GM18858 (cell line): ENCODE measurements at regions not wholly inside any gene's neighbourhood (a gene's known extent, or its start where the extent isn't known, plus 50 kb on each side); places are given as distances from the start of the nearest gene placed in this dataset.

Experiments used
- ATAC-seq: cut with Tn5 transposase; IDR thresholded peaks from one replicate; pipeline ENCODE4 v1.9.1; 2021; ENCODE audit not compliant: unreplicated experiment

DNA sequence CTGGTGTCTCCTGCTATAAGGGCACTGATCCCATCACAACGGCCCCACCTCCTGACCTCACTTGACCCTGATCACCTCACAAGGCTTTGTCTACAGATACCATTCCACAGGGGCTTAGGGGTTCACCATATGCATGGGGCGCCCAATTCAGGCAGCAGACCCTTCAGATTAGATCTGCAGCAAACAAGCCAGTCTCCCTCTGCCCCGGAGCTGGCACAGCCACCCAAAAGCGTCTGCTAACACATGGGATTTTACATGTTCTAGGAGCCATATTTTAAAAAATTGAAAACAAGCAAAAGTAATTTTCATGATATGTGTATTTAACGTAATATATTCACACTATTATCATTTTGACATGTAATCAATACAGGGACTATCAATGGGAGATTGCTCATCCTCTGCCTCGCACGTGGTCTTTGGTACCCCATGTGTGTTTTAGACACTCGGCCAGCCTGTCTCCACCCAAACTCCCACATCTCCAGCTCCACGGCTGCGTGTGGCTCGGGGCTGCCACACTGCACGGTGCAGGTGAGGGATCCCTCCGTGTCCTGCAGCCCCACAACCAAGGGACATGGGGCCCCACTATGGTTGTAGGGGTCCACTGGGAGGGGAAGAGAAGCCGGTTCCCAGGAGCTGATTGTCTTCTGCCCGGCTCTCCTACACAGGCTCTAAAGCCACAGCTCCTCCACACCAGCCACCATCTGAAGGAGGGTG lies 107.6 kb downstream of the RBFOX3 start:
- no peak for ATAC-seq

- no peak for ATAC-seq
Observed at GRCh38 chr17:79501910-79502309, 108.9 kb downstream of the RBFOX3 start.

DNA sequence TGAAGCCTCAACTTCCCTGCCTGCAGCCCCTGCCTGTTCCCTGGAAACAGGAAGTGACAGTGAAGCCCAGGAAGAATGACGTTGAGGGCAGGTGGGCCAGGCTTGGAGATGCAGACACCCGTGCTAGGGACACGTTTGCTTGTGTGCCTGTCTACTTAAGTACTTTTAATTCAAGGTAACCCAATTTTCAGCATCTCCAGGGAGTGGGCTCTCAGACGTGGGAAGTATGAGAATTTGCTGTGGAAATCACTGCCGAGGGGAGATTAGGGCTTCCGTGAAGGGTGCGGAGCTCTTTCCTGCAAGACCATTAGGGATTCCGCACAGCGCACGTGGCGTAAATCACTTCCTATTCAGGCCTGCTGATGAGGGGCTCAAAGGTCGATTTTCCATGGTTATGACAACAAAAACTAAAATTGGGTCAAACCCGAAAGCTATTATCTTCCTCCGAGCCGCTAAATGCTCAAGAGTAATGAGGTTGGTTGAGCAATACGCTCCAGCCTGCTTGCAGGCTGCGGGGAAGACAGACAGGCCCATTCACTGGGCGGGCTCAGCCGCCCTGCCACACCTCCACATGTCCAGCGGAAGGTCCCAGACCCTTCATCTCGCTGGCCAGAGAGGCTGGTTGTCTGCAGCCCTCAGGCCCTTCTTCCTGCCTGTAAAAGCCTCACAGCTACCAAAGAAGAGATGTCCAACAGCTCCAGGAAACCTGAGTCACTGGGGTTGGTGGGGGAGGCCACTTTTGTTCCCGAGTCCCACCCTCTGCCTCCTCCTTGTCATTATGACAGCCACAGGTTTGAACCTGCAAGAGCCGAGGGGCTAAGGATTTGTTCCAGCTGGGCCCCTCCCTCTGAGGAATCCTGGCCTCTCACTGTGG lies 109.9 kb downstream of the RBFOX3 start:
- ATAC-seq, result no peak

DNA sequence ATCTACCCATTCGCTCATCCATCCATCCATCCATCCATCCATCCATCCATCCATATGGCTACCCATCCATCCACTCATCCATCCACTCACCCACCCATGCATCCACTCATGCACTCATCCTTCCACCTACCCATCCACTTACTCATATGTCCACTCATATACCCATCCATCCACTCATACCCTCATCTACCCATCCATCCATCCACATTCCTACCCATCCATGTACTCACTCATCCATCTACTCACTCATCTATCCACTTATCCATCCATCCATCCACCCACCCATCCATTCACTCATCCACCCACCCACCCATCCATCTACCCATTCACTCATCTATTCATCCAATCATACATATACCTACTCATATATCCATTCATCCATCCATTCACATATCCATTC lies 112.0 kb downstream of the RBFOX3 start:
- ATAC-seq, result no peak

DNA sequence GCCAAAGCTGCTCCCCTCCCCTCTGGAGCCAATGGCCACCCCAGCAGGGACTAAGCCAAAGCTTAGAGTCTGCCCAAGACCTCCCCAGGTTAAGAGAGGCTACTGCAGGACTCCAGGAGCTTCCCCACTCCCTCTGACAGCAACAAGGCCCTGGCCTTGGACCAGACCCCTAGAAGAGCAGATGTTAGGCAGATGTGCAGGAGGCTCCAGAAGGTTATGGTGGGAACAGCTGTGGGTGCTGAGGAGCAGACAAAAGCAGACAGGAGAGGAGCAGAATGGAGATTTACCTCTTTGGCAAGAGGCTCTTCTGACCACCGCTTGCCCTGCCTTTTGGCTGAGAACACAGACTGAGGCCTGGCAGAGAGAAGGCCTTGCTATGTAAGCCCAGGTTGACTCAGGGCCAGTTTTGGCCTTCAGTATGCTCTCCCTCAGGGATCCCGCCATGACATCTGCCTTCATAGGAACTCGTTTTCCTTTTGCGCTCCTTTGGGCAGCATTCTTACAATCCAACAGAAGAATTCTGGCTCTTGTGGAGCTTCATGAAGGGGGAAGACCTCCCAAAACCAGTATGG lies 113.0 kb downstream of the RBFOX3 start:
- ATAC-seq, result no peak

DNA sequence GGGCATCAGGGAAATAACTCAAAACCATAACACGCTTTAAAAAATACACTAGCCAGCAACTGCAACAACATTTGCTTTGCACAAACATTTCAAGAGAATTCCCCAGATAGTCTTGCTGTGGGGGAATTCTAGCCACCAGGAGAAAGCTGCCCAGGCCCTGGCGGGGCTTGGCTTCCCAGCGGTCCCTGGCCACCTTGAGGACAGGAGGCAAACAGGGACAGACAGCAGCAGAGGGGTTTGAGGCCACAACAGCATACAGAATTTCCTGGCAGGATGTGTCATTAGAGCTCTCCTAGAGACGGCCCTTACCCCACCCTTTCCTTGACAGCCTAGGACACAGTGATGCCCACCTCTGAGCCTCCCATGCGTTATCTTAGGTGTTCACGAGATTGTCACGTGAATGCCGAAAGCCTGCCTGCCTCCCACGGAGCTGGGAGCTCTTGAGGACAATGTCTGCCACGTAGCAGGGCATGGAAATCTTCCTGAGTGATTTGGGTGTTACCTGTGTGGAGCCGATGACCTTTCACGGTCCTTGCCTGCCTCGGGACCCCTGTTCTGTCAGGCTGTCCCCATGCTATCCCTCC lies 114.3 kb downstream of the RBFOX3 start:
- ATAC-seq, result no peak

GRCh38 chr17:79495665-79496064 lies 115.2 kb downstream of the RBFOX3 start:
- no peak for ATAC-seq

- no peak for ATAC-seq
Observed at GRCh38 chr17:79491006-79491405, 119.8 kb downstream of the RBFOX3 start.

GRCh38 chr17:79490530-79490929 lies 120.3 kb downstream of the RBFOX3 start:
- no peak for ATAC-seq

DNA sequence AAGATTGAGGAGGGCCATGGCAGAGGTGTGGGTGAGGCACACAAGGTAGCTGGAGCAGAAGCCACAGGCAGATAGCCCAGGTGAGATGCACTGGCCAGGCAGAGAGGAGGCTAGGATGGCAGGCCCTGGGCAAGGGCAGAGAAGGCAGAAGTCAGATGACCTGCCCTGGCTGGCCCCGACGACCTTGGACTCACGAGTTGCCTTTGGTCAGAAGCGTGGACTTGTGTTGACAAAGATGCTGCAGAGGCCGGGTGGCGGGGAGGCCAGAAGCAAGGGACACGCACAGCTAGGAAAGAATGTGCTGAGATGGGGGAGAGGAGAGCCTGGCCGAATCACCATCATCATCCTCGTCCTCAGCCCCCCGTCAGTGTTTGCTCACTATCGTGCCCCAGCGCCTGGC lies 123.7 kb downstream of the RBFOX3 start:
- no peak for ATAC-seq

DNA sequence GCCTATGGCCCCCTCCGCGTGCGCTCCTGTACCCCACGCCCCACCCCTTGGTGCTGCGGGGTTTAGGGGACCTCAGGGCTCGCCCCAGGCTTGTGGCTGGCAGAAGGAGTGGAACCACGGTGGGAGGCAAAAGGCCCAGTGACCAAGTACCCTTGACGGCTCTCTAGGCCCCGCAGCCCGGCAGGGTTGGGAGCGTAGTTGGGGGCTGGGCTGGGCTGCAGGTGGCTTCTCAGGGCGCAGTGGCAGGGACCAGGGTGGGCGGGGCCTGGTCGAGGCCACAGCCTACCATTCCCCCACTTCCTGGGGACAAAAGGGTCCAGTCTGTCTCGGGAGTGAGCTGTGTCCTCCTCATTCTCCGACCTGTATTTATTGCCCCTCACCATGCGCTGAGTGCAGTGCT lies 124.9 kb downstream of the RBFOX3 start:
- no peak for ATAC-seq

DNA sequence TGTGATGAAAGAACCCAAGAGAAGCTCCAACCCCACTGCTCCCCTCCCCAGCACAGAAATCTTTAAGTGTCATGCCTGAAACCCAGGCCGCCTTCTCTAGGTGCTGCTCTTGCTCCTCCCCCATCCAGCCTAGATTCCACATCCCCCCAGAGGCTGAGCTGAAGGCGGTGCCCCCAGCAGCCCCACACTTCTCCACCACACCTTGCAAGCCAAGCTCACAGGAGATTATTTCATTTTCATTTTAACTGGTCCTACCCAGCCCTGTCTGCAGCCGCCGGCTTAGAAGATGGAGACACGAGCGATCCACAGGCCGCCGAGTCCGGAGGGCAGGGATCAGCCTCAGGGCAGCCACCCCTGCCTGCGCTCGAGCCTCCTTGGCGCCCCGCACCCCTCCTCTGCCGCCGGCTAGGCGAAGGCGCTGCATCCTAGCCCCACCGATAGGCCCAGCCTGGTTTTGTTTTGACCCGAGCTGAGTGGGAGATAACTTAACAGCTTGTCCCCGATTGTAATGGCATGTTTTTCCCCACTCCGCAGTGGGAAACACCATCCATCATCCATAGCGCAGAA lies 125.3 kb downstream of the RBFOX3 start:
- no peak for ATAC-seq

GRCh38 chr17:79484600-79485418 lies 126.0 kb downstream of the RBFOX3 start:
- no peak for ATAC-seq

DNA sequence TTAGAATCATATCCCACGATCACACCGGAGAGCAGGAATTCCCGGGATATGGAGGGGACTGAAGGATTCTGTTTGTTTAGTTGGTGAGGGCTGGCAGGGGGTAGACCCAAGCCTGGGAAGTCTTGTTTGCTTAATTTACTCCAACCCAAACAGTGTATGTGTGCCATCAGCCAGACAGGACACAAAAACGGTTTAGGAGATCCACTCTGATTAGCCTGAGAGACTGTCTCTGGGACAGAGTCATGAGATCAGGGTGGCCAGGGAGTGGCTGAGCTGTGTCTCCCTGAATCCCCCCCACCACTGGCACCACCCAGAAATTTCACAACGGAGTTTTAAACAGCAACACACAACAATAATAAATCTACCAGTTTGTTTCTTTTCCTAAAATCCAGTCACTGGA lies 127.0 kb downstream of the RBFOX3 start:
- no peak for ATAC-seq

- ATAC-seq, result no peak
Observed at GRCh38 chr17:79482727-79483521, 127.9 kb downstream of the RBFOX3 start.

- no peak for ATAC-seq
Observed at GRCh38 chr17:79479876-79480275, 131.0 kb downstream of the RBFOX3 start.

- ATAC-seq, result no peak
Observed at GRCh38 chr17:79478841-79479240, 132.0 kb downstream of the RBFOX3 start.

DNA sequence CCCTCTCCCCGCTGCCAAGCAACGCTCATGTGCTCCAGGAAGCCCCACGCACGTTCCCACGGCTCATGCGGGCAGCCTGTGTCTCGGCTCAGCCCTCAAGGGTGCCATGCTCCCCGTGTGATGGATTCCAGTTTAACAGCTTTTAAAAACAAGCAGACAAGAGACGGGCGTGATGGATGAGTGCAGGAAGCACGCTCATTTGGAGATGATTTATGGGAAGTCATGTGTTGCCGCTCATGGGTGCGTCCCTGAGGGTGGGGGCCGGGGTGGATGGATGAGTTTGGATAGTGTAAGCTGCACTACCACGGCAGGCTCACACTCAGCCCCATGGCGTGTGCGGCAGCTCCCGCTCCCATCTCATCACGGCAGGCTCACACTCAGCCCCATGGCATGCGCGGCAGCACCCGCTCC lies 132.8 kb downstream of the RBFOX3 start:
- no peak for ATAC-seq

- ATAC-seq, result no peak
Observed at GRCh38 chr17:79476074-79476652, 134.7 kb downstream of the RBFOX3 start.
